ENCODE measurements at regions not wholly inside any gene's neighbourhood (a gene's known extent, or its start where the extent isn't known, plus 50 kb on each side); places are given as distances from the start of the nearest gene placed in this dataset.
A peak's percentile ranks its signal among the peaks of the same experiment; 100 is the strongest.
"Not testable (repeated sequence)": the region's sequence is repeated elsewhere in the genome, so short reads cannot be mapped to it uniquely, and the experiment has no call there.

GRCh38 chr22:23478175-23478574 is 101.9 kb downstream of the IGLL1 start:
- no peak overlapping the region for H2AFZ ChIP-seq (ENCODE audit: low read length)
- H3K4me2 ChIP-seq (ENCODE audit: low read depth, low read length, poor library complexity, severe bottlenecking) = no peak overlapping the region
- no peak overlapping the region for H3K4me3 ChIP-seq (ENCODE audit: low read length)
- no peaks in the 10 kb centered on the region for H3K9me2 ChIP-seq (replicated peaks; ENCODE audit: insufficient read depth, low read length)
- no peak overlapping the region for H3K9ac ChIP-seq (ENCODE audit: low read length)
- H3K27me3 ChIP-seq (ENCODE audit: low read length) = no peaks in the 10 kb centered on the region
- DNase-seq = no peak
- H3K9me3 ChIP-seq (ENCODE audit: low read length) = no peaks in the 10 kb centered on the region
- H3K27ac ChIP-seq (ENCODE audit: low read length) = no peak overlapping the region
- no peaks in the 10 kb centered on the region for H3K36me3 ChIP-seq (ENCODE audit: insufficient read depth, low read length)
- H3K4me1 ChIP-seq (ENCODE audit: low read length) = peaks cover 23% of the 10 kb centered on the region
- H4K20me1 ChIP-seq (ENCODE audit: insufficient read depth, low read depth, low read length) = no peaks in the 10 kb centered on the region
- H3K79me2 ChIP-seq (ENCODE audit: low read length) = no peaks in the 10 kb centered on the region

- not testable (repeated sequence) for H3K27ac ChIP-seq (ENCODE audit: low read length); H2AFZ ChIP-seq (ENCODE audit: low read length); H3K4me2 ChIP-seq (ENCODE audit: low read depth, low read length, poor library complexity, severe bottlenecking); H3K79me2 ChIP-seq (ENCODE audit: low read length); H3K36me3 ChIP-seq (ENCODE audit: insufficient read depth, low read length); DNase-seq; H3K9me3 ChIP-seq (ENCODE audit: low read length); H3K4me3 ChIP-seq (ENCODE audit: low read length); H3K9ac ChIP-seq (ENCODE audit: low read length); H3K9me2 ChIP-seq (replicated peaks; ENCODE audit: insufficient read depth, low read length); H3K27me3 ChIP-seq (ENCODE audit: low read length); H4K20me1 ChIP-seq (ENCODE audit: insufficient read depth, low read depth, low read length)
- peaks cover 52% of the 10 kb centered on the region for H3K4me1 ChIP-seq (ENCODE audit: low read length)
Observed at GRCh38 chr22:23474531-23474930, 105.6 kb downstream of the IGLL1 start.

- H3K9me3 ChIP-seq (ENCODE audit: low read length) = no peaks in the 10 kb centered on the region
- DNase-seq = no peak
- no peaks in the 10 kb centered on the region for H3K27me3 ChIP-seq (ENCODE audit: low read length)
- no peak overlapping the region for H3K4me3 ChIP-seq (ENCODE audit: low read length)
- H3K4me1 ChIP-seq (ENCODE audit: low read length) = peaks cover 52% of the 10 kb centered on the region
- H3K36me3 ChIP-seq (ENCODE audit: insufficient read depth, low read length) = no peaks in the 10 kb centered on the region
- no peak overlapping the region for H3K27ac ChIP-seq (ENCODE audit: low read length)
- no peaks in the 10 kb centered on the region for H3K9me2 ChIP-seq (replicated peaks; ENCODE audit: insufficient read depth, low read length)
- no peaks in the 10 kb centered on the region for H3K79me2 ChIP-seq (ENCODE audit: low read length)
- H2AFZ ChIP-seq (ENCODE audit: low read length) = no peak overlapping the region
- H4K20me1 ChIP-seq (ENCODE audit: insufficient read depth, low read depth, low read length) = no peaks in the 10 kb centered on the region
- H3K4me2 ChIP-seq (ENCODE audit: low read depth, low read length, poor library complexity, severe bottlenecking) = no peak overlapping the region
- no peak overlapping the region for H3K9ac ChIP-seq (ENCODE audit: low read length)
Observed at GRCh38 chr22:23473901-23474300, 106.2 kb downstream of the IGLL1 start.

GRCh38 chr22:23472376-23472775 is 107.7 kb downstream of the IGLL1 start:
- not testable (repeated sequence) for H3K27me3 ChIP-seq (ENCODE audit: low read length); H3K36me3 ChIP-seq (ENCODE audit: insufficient read depth, low read length); H3K9me3 ChIP-seq (ENCODE audit: low read length); H2AFZ ChIP-seq (ENCODE audit: low read length); H3K9me2 ChIP-seq (replicated peaks; ENCODE audit: insufficient read depth, low read length); H4K20me1 ChIP-seq (ENCODE audit: insufficient read depth, low read depth, low read length); H3K79me2 ChIP-seq (ENCODE audit: low read length)
- Histone ChIP-seq H3K4me2 (ENCODE audit: low read depth, low read length, poor library complexity, severe bottlenecking) (peak overlapping the region; percentile 63), H3K27ac (ENCODE audit: low read length) (peak overlapping the region; percentile 53; the same call in 1 of the 2 replicates), H3K4me3 (ENCODE audit: low read length) (peak overlapping the region; percentile 56; the same call in 1 of the 2 replicates), H3K4me1 (ENCODE audit: low read length) (peaks cover 46% of the 10 kb centered on the region), H3K9ac (ENCODE audit: low read length) (peak overlapping the region; percentile 58)
- DNase-seq = peak; percentile 55

GRCh38 chr22:23471698-23472097 is 108.4 kb downstream of the IGLL1 start:
- Histone ChIP-seq H2AFZ (ENCODE audit: low read length) (no peak overlapping the region), H3K4me2 (ENCODE audit: low read depth, low read length, poor library complexity, severe bottlenecking) (peak overlapping the region; percentile 63), H3K27ac (ENCODE audit: low read length) (peak overlapping the region; percentile 18; the same call in 1 of the 2 replicates), H3K79me2 (ENCODE audit: low read length) (no peaks in the 10 kb centered on the region), H3K9me2 (replicated peaks; ENCODE audit: insufficient read depth, low read length) (no peaks in the 10 kb centered on the region), H4K20me1 (ENCODE audit: insufficient read depth, low read depth, low read length) (no peaks in the 10 kb centered on the region), H3K36me3 (ENCODE audit: insufficient read depth, low read length) (no peaks in the 10 kb centered on the region), H3K9ac (ENCODE audit: low read length) (no peak overlapping the region; the same call in 1 of the 2 replicates), H3K4me1 (ENCODE audit: low read length) (peaks cover 46% of the 10 kb centered on the region), H3K27me3 (ENCODE audit: low read length) (no peaks in the 10 kb centered on the region), H3K4me3 (ENCODE audit: low read length) (no peak overlapping the region), H3K9me3 (ENCODE audit: low read length) (no peaks in the 10 kb centered on the region)
- DNase-seq = no peak

GRCh38 chr22:23470811-23471389 is 109.2 kb downstream of the IGLL1 start:
- no peak overlapping the region for H3K27ac ChIP-seq (ENCODE audit: low read length)

GRCh38 chr22:23467721-23468294 is 112.3 kb downstream of the IGLL1 start:
- Histone ChIP-seq H3K4me1 (ENCODE audit: low read length) (peaks cover 25% of the 10 kb centered on the region), H3K79me2 (ENCODE audit: low read length) (no peaks in the 10 kb centered on the region), H4K20me1 (ENCODE audit: insufficient read depth, low read depth, low read length) (no peaks in the 10 kb centered on the region), H3K9ac (ENCODE audit: low read length) (no peak overlapping the region), H3K9me3 (ENCODE audit: low read length) (no peaks in the 10 kb centered on the region), H3K27ac (ENCODE audit: low read length) (no peak overlapping the region), H3K36me3 (ENCODE audit: insufficient read depth, low read length) (no peaks in the 10 kb centered on the region), H3K4me3 (ENCODE audit: low read length) (no peak overlapping the region), H3K9me2 (replicated peaks; ENCODE audit: insufficient read depth, low read length) (no peaks in the 10 kb centered on the region), H2AFZ (ENCODE audit: low read length) (no peak overlapping the region), H3K27me3 (ENCODE audit: low read length) (no peaks in the 10 kb centered on the region), H3K4me2 (ENCODE audit: low read depth, low read length, poor library complexity, severe bottlenecking) (no peak overlapping the region)
- DNase-seq = no peak

More at GRCh38 chr22:23470811-23471389, 109.2 kb downstream of the IGLL1 start:
- DNase-seq = no peak
- no peaks in the 10 kb centered on the region for H3K9me2 ChIP-seq (replicated peaks; ENCODE audit: insufficient read depth, low read length)
- H3K9me3 ChIP-seq (ENCODE audit: low read length) = no peaks in the 10 kb centered on the region
- H4K20me1 ChIP-seq (ENCODE audit: insufficient read depth, low read depth, low read length) = no peaks in the 10 kb centered on the region
- no peak overlapping the region for H3K4me2 ChIP-seq (ENCODE audit: low read depth, low read length, poor library complexity, severe bottlenecking)
- H3K79me2 ChIP-seq (ENCODE audit: low read length) = no peaks in the 10 kb centered on the region
- H3K4me3 ChIP-seq (ENCODE audit: low read length) = no peak overlapping the region
- H3K9ac ChIP-seq (ENCODE audit: low read length) = no peak overlapping the region
- peaks cover 46% of the 10 kb centered on the region for H3K4me1 ChIP-seq (ENCODE audit: low read length)
- no peaks in the 10 kb centered on the region for H3K36me3 ChIP-seq (ENCODE audit: insufficient read depth, low read length)
- no peak overlapping the region for H2AFZ ChIP-seq (ENCODE audit: low read length)
- no peaks in the 10 kb centered on the region for H3K27me3 ChIP-seq (ENCODE audit: low read length)

- no peak overlapping the region for H2AFZ ChIP-seq (ENCODE audit: low read length)
- no peaks in the 10 kb centered on the region for H3K79me2 ChIP-seq (ENCODE audit: low read length)
- no peak overlapping the region for H3K9ac ChIP-seq (ENCODE audit: low read length)
- H4K20me1 ChIP-seq (ENCODE audit: insufficient read depth, low read depth, low read length) = no peaks in the 10 kb centered on the region
- DNase-seq = no peak
- H3K4me1 ChIP-seq (ENCODE audit: low read length) = peaks cover 11% of the 10 kb centered on the region
- H3K4me2 ChIP-seq (ENCODE audit: low read depth, low read length, poor library complexity, severe bottlenecking) = no peak overlapping the region
- no peaks in the 10 kb centered on the region for H3K9me3 ChIP-seq (ENCODE audit: low read length)
- H3K4me3 ChIP-seq (ENCODE audit: low read length) = no peak overlapping the region
- no peaks in the 10 kb centered on the region for H3K27me3 ChIP-seq (ENCODE audit: low read length)
- H3K9me2 ChIP-seq (replicated peaks; ENCODE audit: insufficient read depth, low read length) = no peaks in the 10 kb centered on the region
- H3K27ac ChIP-seq (ENCODE audit: low read length) = no peak overlapping the region
- H3K36me3 ChIP-seq (ENCODE audit: insufficient read depth, low read length) = no peaks in the 10 kb centered on the region
Observed at GRCh38 chr22:23466351-23466750, 113.7 kb downstream of the IGLL1 start.
